ENCODE measurements at regions not wholly inside any gene's neighbourhood (a gene's known extent, or its start where the extent isn't known, plus 50 kb on each side); places are given as distances from the start of the nearest gene placed in this dataset.

GRCh38 chr4:14289708-14290107, 662.2 kb upstream of the BOD1L1 start:
- no peak for TF ChIP-seq CTCF (IDR thresholded peaks at IDR 0.05; ENCODE audit: low read depth, low read length, poor library complexity, severe bottlenecking)
- no peak for TF ChIP-seq EZH2phosphoT487 (IDR thresholded peaks at IDR 0.05; ENCODE audit: borderline replicate concordance, low read length)

Measured in DOHH2 (cell line).